Fibroblast of the conjunctiva (primary cell): ENCODE measurements at regions not wholly inside any gene's neighbourhood (a gene's known extent, or its start where the extent isn't known, plus 50 kb on each side); places are given as distances from the start of the nearest gene placed in this dataset.
"Not testable (repeated sequence)": the region's sequence is repeated elsewhere in the genome, so short reads cannot be mapped to it uniquely, and the experiment has no call there.

Experiments
- DNase-seq: peaks from one replicate; pipeline ENCODE4 v3.0.0-alpha.2; 2010; ENCODE audit warnings: low read depth

GRCh38 chr4:79662651-79663050 is 254.6 kb upstream of the GK2 start:
- DNase-seq = no peak

DNA sequence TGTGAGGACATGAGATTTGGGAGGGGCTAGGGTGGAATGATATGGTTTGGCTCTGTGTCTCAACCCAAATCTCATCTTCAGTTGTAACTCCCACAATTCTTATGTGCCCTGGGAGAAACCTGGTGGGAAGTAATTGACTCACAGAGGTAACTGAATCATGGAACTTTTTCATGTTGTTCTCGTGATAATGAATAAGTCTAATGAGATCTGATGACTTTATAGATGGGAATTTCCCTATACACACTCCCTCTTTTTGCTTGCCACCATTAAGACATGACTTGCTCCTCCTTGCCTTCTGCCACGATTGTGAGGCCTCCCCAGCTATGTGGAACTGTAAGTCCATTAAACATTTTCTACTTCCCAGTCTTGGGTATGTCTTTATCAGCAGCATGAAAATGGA is 253.2 kb upstream of the GK2 start:
- no peak for DNase-seq

DNA sequence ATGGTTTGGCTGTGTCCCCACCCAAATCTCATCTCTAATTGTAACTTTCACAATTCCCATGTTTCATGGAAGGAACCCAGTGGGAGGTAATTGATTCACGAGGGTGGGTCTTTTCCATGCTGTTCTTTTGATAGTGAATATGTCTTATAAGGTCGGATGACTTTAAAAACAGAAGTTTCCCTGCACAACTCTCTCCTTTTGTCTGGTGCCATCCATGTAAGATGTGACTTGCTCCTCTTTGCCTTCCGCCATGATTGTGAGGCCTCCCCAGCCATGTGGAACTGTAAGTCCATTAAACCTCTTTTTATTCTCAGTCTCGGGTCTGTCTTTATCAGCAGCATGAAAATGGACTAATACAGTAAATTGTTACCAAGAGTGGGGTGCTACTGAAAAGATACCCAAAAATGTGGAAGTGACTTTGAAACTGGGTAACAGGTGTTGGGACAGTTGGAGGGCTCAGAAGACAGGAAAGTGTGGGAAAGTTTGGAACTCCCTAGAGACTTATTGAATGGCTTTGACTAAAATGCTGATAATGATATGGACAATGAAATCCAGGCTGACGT is 251.4 kb upstream of the GK2 start:
- DNase-seq = not testable (repeated sequence)

- no peak for DNase-seq
Measured at GRCh38 chr4:79657379-79657778, 249.4 kb upstream of the GK2 start.

DNA sequence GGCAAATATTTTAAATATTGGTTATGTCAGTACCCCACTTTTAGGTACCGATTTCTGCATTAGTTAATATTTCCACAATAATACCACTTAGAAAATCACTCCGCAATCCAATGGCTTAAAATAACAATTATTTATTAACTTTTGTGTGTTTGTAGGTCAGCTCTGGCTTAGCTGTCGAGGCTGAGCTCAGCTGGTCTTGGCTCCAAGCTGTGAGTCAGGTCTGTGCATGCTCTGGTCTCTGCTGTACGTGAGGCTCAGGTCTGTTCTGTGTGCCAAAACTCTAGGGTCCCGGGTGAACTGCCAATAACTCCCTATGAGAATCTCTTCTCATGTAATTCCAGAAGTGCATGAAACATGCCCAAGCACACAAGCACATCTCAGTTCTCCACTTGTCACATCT is 245.8 kb upstream of the GK2 start:
- no peak for DNase-seq

DNA sequence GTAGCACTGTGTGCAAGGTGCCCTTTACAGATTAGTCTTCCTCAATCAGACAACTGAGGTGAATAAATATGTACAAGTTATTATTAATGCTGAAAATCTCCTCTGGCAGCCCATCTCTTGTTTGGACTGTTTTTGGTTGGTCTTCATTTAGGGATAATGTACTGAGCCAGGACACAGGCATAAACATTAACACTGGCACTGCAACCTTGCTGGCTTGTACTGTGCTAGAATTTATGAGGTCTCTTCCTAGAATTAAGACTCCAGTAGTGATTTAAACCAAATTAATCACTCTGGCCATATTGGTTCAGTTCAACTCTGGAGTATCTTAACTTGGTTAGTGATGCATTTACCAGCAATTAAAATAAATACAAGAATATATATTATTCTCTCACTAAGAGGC is 244.7 kb upstream of the GK2 start:
- DNase-seq = no peak

GRCh38 chr4:79652232-79652631 is 244.2 kb upstream of the GK2 start:
- no peak for DNase-seq

DNA sequence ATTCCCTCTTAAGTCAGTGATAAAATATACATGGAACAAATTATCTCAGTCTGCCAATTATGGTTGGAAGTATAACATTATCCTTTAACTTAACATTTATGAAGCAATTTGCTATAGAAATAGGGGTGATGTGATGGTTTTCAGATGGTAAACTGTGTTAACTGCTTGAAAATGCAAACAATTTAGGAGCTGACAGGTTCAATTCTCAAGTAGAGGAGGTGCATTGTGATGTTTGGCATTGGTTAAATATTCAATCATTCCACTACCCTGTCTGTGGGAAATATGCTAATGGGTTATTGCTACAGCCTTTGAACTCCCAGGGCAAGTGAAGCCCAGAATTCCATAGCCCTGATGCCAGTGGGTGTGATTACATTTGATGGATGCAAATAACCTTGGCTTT is 243.4 kb upstream of the GK2 start:
- no peak for DNase-seq

DNA sequence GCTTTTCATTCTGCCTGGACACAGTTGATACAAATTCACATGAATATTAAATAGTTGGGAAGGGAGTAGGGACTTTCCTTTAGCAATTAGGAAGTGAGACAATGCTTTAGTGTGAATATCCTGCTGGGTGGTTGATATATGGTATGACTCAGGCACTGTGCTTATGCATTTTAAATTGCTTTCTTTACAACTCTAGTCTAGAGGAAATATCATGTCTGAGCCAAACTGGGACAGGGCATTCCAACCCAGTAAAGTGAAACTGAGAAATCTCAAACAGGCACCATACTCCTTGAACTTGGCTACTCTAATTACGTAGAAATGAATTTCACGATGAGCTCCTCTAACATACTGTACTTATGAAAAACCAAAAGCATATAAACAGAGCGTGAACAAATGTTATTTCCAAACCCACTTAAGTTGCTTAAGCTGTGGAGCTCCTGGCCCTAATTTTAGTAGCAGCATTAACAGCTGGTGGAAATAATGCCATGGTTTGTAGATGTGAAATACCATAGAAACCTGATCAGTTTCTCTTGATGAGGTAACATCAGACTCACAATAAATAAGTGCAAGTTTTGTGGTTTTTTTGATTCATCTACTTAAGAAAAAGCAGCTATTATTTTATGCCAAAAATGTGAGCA is 242.9 kb upstream of the GK2 start:
- peak; percentile 2 for DNase-seq

DNA sequence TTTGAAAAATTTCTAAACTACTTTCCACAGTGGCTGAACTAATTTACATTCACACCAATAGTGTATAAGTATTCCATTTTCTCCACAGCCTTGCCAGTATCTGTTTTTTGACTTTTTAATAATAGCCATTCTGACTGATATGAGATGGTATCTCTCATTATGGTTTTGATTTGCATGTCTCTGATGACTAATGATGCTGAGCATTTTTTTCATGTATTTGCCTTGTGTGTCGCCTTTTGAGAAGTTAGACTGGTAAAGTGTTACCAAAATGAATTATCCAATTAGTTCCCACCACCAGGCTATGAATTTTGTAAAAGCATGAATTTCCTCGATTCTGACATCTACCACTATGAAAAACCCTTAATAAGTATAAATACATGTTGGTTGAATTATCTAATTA is 242.2 kb upstream of the GK2 start:
- DNase-seq = no peak

DNA sequence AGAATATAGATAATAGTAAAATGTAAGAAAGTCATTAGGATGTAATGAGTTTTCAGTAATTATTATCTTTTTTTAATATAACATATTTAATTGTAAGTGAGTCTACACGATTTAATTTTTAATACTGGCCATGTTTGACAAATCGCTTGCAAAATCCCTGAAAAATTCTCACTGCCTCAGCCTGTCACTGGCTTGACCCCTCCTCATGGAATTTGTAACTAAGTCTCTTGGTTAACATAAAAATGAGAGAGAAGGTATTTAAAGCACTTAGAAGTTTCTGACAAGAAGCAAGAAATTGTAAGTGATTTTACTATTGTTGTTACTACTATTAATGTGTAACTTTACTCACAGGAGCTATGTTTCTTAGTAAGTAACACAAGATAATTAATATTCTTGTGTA is 237.9 kb upstream of the GK2 start:
- no peak for DNase-seq

DNA sequence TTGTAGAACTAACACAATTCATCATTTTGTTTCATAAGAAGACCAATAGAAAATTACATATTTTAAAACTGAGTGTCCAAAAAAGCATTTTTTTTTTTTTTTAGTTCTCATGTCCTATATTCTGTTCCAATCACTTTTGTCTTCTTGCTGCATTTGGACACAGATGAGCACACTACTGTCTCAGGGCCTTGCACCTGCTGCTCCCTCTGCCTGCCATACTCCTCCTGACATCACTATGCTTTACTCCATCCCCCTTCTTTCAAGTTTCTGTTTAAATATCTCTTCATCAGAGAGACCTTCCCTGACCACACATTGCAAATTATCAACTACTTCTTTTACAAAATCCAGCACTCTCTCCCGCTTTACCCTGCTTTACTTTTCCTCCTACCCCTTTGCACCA is 230.7 kb upstream of the GK2 start:
- DNase-seq = no peak

GRCh38 chr4:79636991-79637390 is 229.0 kb upstream of the GK2 start:
- DNase-seq = no peak

DNA sequence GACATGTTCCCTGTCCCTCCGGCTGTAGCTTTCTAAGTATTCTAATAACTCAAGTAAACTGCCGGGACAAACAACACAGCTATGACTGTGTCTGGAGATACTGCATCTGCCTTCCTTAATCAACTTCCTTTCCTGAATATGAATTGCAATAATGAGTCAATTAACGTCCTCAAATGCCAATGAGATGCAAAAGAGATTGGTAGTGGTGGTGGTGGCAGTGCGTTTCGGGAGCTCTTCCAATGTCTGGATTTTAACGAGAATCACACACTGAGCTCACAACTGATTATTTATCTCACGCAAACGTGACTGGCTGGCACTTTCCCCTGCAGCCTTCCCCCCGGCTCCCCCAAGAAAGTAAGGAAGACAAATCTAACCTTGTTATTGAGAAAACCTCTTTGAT is 226.1 kb upstream of the GK2 start:
- DNase-seq = no peak

- DNase-seq = no peak
Measured at GRCh38 chr4:79632114-79632513, 224.1 kb upstream of the GK2 start.

GRCh38 chr4:79626611-79627010 is 218.6 kb upstream of the GK2 start:
- no peak for DNase-seq

DNA sequence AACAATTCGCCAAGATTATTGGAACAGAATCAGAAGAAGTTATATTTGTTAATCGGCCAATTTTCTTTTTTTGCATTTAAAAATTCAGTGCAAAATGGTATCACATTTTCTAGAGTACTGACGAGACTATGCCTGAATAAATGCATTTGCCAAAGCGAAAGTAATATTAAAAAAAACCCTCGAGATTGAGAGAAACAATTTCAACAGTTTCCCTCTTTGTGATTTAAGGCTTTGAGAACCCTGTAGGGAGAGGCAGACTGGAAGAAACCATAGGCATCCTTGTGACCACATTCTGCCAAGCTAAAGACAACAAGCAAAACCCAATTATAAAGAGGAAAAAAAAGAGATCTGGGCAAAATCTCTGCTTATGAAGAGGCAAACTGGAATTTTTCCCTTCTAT is 218.1 kb upstream of the GK2 start:
- no peak for DNase-seq

- DNase-seq = no peak
Measured at GRCh38 chr4:79625361-79625760, 217.3 kb upstream of the GK2 start.

DNA sequence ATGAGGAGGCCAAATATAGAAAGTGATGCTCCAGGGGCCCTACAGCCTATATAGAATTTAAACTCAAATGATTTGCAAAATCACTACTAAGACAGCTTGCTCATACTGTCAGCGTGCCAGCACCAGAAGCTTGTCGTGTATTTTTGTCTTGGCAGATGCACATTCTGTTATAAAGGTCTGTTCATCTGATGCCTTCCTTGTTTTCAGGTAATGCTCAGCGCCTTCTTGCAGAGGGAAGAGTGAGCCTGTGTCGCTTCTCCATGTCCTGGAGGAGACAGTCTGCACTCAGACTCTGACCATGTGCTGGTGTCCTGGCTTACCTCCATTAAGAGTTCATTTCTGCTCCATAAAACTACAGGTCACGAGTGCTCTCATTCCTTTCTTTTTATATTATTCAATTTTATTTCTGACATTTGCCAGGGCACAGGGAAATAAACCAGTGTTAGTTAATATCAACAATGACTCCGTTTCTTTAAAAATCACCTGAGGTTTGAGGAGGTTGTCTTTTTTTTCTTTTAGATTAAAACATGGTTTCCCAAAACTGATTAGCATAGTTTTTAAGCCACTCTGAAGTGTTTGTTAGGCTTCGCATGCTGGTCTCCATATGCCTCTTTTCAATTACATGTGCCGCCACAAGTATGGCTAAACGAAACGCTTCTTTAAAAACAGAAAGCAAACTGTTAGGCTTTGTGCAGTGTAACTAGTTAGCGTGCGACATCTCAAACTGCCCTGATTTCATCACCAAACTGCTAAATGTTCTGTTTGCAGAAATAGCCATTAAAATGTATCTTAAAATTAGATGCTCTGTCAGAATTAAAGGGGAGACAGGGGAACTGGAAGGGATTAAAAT is 215.2 kb upstream of the GK2 start:
- no peak for DNase-seq

GRCh38 chr4:79621061-79621460 is 213.0 kb upstream of the GK2 start:
- DNase-seq = no peak

DNA sequence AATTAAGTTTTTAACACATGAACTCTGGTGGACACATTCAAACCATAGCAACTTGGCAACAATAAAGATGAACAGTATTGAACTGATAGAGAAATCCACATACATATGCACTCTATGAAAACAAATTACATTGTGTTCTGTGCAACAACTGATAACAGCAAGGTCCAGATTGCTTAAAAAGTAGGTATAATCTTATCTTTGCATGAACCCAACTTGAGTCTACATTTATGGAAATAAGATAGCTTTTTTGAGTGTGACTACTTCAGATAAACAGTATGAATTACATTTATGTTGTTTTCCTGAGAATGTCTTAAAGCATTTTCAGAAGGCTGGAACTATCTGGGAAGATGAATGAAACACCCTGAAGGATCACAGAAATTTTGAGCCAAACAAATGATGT is 212.6 kb upstream of the GK2 start:
- no peak for DNase-seq

DNA sequence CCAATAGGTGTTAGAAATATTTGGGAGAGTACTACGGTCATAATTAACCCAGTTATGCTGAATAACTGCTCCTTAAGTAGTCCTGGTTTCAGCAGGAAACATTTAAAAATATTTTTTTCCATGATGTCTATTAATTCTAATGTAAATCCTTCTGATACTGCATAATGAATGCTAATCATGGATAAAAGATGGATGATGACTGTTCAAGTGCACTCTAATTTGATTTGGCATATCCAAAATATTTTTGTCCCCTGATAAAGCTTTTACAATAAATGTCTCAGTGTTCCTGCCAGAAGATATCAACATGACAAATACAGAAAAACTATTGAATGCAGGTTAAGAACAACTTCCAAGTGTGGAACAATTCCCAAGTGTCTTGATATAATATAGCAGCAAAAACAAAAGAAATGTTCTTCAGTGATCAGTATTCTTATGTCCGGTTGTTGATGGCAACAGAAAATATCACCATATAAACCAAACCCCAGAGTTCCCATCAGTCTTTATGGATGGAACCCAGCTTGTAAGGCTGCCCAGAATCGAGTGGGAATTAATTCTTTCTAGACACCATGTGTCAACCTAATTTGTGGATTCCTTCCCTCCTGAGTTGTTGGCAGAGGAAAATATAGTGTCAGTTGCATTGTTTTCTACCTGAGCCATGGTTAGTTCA is 205.4 kb upstream of the GK2 start:
- no peak for DNase-seq

DNA sequence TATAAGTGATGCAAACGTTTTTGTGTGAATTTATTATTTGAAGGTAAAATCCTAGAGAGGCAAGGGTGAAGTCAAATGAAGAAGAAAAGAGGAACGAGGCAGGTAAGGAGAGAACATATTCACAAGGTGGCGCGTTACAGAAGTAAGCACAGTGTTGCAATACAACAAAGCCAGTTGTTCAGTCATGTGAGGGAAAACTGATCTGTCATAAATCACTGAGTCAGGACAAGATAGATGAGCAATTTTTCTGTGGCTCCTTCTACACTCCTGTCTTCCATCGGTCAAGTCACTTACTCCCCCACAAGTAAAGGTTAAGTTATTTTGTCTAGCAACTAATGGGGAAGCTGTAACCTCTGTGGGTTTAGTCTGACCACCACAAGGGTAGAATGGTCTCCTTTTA is 203.0 kb upstream of the GK2 start:
- DNase-seq = no peak
